HAP-1 (cell line): ENCODE measurements at regions not wholly inside any gene's neighbourhood (a gene's known extent, or its start where the extent isn't known, plus 50 kb on each side); places are given as distances from the start of the nearest gene placed in this dataset.
"Not testable (repeated sequence)": the region's sequence is repeated elsewhere in the genome, so short reads cannot be mapped to it uniquely, and the experiment has no call there.

ENCODE experiments used
- DNase-seq, 2 experiments: peaks; one replicate each; pipeline ENCODE4 v3.0.0-alpha.2; 2016 to 2020; ENCODE audit warnings: low spot score in 2 of 2
- H3K27me3 ChIP-seq: fragments of 250-450 bp; sonication (Bioruptor Pico); 2 replicates; pipeline ENCODE4 v1.5.1; 2020; ENCODE audit warnings: low read depth, mild to moderate bottlenecking, moderate library complexity
- H3K36me3 ChIP-seq: fragments of 250-450 bp; sonication (Bioruptor Pico); replicated peaks from 2 replicates; pipeline ENCODE4 v1.5.1; 2020; ENCODE audit warnings: mild to moderate bottlenecking
- H3K4me1 ChIP-seq: fragments of 250-450 bp; sonication (Bioruptor Pico); 2 replicates; pipeline ENCODE4 v1.5.1; 2020; ENCODE audit warnings: mild to moderate bottlenecking
- H3K4me3 ChIP-seq: fragments of 250-450 bp; sonication (Bioruptor Pico); 2 replicates; pipeline ENCODE4 v1.5.1; 2020; ENCODE audit warnings: mild to moderate bottlenecking, moderate library complexity
- H3K9me3 ChIP-seq: fragments of 250-450 bp; sonication (Bioruptor Pico); 2 replicates; pipeline ENCODE4 v1.5.1; 2020; ENCODE audit warnings: mild to moderate bottlenecking, moderate library complexity
- in situ Hi-C: fragments of 300-500 bp; cut with MboI; formaldehyde crosslinking; loops from 3 replicates; pipeline ENCODE4 v1.14.3; 2020; ENCODE audit warnings: low sequenced_read_pairs, inconsistent platforms, mixed read lengths

DNA sequence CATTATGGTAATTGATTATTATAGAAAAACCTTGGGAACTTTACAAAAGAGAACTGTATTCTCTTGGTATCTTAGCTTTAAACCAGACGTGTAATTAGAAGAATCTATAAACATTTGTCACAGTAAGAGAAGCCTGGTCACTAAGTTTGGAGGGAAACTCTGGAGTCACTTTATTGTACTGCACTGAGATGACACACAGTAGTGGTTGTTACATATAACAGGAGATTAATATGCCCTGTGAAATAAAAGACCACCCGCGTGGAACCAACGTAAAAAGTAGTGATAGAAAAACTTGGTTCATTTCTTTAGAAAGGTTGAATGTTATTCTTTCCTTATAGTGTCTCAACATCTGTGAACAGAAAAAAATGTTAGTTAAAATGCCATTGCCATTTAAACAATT lies 416.1 kb downstream of the MDFIC start:
- DNase-seq: no peak
- in situ Hi-C loops: no loop called here
- H3K27me3 ChIP-seq: no peaks in the 10 kb centered on the region

DNA sequence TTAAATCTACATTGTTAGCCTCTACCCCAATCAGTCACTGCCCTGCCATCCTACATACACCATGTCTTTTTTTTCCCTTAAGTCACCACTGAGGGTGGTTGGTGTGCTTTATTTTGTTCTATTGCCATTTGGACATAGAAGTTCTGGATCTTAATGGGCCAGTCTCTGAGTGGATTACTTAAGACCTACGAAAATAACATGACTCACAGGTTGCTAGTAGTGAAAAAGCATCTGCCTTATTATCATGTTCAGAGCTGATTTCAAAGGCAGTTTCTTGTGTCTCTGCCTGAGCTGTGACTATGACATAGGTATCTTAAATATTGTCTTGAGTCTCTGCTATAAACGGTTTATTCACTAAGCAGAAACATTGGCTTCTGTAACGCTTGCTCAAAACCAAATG lies 410.8 kb downstream of the MDFIC start:
- Histone ChIP-seq H3K4me1 (no peaks in the 10 kb centered on the region), H3K4me3 (no peak overlapping the region), H3K27me3 (no peaks in the 10 kb centered on the region), H3K36me3 (no peaks in the 10 kb centered on the region), H3K9me3 (no peaks in the 10 kb centered on the region)
- DNase-seq: no peak
- in situ Hi-C loops: no loop called here

More for the DNA sequence above, 416.1 kb downstream of the MDFIC start:
- Histone ChIP-seq H3K36me3 (no peaks in the 10 kb centered on the region), H3K9me3 (no peaks in the 10 kb centered on the region), H3K4me3 (no peak overlapping the region), H3K4me1 (no peaks in the 10 kb centered on the region)

DNA sequence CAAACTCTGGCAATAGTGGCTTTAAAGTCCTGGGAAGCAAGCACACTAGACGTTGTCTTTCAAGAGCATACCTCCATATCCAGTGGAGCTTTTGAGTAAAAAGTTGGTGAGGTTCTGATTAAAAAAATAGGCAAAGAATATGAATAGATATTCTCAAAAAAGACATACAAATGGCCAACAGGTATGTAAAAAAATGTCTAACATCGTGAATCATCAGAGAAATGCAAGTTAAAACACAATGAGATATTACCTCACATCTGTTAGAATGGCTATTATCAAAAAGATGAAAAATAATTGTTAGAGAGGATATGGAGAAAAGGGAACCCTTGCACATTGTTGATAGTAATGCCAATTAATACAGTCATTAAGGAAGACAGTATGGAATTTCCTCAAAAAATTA lies 407.1 kb downstream of the MDFIC start:
- Histone ChIP-seq H3K4me1 (no peaks in the 10 kb centered on the region), H3K4me3 (no peak overlapping the region), H3K36me3 (no peaks in the 10 kb centered on the region), H3K9me3 (no peaks in the 10 kb centered on the region), H3K27me3 (no peaks in the 10 kb centered on the region)
- no peak for DNase-seq
- in situ Hi-C loops: no loop called here

DNA sequence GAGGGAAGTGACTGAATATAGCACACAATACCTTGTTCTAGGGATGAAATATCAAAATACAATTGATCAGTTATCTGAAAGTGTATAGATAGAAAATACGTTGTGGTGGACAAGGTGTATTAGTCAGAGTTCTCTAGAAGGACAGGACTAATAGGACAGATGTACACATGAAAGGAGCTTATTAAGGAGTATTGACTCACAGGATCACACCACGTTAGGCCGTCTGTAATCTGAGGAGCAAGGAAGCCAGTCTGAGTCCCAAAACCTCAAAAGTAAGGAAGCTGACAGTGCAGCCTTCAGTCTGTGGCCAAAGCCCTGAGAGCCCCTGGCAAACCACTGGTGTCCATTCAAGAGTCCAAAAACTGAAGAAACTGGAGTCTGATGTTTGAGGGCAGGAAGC lies 406.1 kb downstream of the MDFIC start:
- Histone ChIP-seq H3K4me1 (no peaks in the 10 kb centered on the region), H3K27me3 (no peaks in the 10 kb centered on the region), H3K36me3 (no peaks in the 10 kb centered on the region), H3K4me3 (no peak overlapping the region), H3K9me3 (no peaks in the 10 kb centered on the region)
- no peak for DNase-seq
- in situ Hi-C loops: no loop called here

DNA sequence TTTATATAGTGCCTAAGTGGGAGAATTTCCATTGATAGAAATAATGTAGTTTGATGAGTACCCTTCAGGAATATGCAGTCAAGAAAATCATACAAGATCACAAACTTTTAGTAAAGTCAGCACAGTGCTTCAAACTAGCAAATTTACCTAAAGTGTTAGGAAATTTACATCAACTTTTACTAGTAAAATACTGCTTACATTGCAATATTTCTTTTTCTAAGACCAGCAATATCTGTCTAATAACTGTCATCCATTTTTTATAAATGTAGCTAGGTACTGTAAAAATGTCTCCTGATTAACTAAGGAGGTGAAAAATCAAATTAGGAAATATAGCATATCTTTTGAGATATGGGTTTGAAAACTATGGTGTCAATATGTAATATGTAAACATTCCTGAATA lies 405.4 kb downstream of the MDFIC start:
- Histone ChIP-seq H3K4me1 (no peaks in the 10 kb centered on the region), H3K27me3 (no peaks in the 10 kb centered on the region), H3K4me3 (no peak overlapping the region), H3K9me3 (no peaks in the 10 kb centered on the region), H3K36me3 (no peaks in the 10 kb centered on the region)
- in situ Hi-C loops: no loop called here
- no peak for DNase-seq

DNA sequence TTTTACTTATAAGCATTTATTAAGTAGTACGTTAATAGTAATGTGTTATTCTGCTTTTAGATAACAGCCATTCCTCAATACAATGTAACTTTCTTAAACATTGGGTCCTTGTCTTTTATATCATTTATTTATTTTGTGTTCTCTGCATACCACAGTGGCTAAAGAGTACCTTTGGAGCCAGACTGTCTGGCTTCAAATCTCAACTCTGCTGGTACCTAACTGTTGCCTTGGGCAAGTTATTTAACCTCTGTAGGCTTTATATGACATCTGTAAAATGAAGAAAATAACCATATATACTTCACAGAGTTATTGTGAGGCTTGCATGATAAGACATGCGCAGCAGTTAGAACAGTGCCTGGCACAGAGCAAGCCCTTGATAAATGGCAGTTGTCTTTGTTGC lies 397.6 kb downstream of the MDFIC start:
- H3K9me3 ChIP-seq: no peaks in the 10 kb centered on the region
- H3K4me3 ChIP-seq: no peak overlapping the region
- no peaks in the 10 kb centered on the region for H3K27me3 ChIP-seq
- DNase-seq: no peak
- H3K4me1 ChIP-seq: no peaks in the 10 kb centered on the region
- in situ Hi-C loops: no loop called here
- H3K36me3 ChIP-seq: no peaks in the 10 kb centered on the region

DNA sequence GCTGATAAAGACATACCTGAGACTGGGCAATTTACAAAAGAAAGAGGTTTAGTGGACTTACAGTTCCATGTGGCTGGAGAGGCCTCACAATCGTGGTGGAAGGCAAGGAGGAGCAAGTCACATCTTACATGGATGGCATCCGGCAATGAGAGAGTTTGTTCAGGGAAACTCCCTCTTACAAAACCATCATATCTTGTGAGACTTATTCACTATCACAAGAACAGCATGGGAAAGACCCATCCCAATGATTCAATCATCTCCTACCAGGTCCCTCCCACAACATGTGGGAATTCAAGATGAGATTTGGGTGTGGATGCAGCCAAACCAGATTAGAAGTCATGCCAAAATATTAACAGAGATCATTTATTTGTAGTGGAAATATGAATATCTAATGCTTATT lies 388.4 kb downstream of the MDFIC start:
- H3K36me3 ChIP-seq, H3K4me3 ChIP-seq, H3K27me3 ChIP-seq, DNase-seq, H3K9me3 ChIP-seq, in situ Hi-C loops, H3K4me1 ChIP-seq: not testable (repeated sequence)

DNA sequence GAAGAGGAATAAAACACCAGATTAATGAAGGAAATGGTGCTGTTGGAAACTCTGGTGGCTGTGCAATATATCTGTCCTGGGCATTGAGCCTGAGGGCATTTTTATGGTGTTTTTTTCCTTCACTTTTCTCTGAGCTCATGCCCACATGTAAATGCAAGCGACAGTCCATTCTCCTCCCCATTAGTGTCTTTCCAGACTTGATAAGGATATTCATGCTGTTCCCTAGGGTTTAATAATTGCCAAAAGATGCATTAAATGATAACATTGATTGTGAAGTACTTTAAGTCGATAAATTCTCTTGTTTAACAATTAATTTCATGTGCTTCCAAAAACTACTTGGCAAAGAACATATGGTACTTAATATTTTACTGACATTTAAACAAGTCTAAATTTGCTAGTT lies 384.7 kb downstream of the MDFIC start:
- Histone ChIP-seq H3K36me3 (no peaks in the 10 kb centered on the region), H3K9me3 (no peaks in the 10 kb centered on the region), H3K4me1 (no peaks in the 10 kb centered on the region), H3K27me3 (no peaks in the 10 kb centered on the region), H3K4me3 (no peak overlapping the region)
- in situ Hi-C loops: no loop called here
- DNase-seq: no peak

DNA sequence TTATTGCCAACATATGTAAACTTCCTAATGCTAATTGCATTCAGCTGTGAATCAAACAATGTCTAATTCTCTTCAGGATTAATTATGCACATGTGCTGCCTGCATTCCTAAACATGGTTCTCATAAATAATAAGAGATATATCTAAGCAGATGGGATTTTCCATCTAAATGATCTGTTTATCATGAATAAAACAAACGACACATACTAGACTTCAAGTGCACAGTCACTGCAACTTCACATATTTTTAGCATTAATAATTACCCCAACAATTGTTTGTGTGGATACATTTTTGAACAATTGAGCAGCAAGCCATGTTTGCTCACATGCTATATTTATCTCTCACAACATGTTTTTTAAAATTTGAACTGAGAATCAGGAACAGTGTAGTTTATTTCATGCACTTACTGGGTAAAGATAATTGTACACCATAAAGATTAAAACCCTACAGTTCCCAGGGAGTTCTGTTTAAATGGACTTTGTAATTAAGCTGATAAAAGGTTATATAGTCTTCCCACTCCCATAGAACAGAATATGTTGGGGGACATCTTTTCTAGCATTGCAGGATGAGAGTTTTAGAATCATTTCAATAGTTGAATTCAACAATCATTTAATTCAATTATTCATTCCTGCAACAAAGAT lies 378.5 kb downstream of the MDFIC start:
- Histone ChIP-seq H3K9me3 (no peaks in the 10 kb centered on the region), H3K36me3 (no peaks in the 10 kb centered on the region), H3K27me3 (no peaks in the 10 kb centered on the region), H3K4me3 (no peak overlapping the region), H3K4me1 (no peaks in the 10 kb centered on the region)
- in situ Hi-C loops: no loop called here
- no peak for DNase-seq

DNA sequence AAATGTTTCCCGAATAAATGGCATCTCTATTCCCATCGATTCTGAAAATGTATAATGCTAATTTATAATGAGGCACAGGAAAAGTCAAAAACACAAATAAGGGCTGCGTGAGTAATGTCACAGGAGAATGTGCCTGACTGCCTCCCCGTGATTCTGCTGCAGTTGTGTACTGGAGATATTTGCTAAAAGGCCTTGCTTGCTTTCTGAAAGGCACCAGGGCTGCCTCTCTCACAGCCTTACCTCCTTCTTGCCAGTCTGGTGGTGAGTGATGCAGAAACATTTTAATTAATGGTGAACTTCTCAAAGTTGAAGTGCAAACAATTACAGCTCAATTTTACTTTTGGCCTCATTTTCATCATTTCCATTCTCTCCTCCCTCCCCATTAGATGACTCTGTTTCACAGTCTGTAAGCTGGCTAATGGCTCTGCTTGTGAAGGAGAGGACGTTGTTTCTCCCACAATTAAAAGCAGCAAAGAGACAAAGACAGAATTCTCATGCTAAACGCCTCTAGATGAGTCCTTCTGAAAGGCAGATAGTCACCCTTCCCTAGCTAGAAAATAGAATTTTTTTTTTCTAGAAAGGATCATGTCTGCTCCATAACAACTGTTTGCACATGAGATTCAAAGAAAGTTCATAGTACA lies 377.6 kb downstream of the MDFIC start:
- no peaks in the 10 kb centered on the region for H3K27me3 ChIP-seq
- no peaks in the 10 kb centered on the region for H3K9me3 ChIP-seq
- no peaks in the 10 kb centered on the region for H3K36me3 ChIP-seq
- no peak overlapping the region for H3K4me3 ChIP-seq
- H3K4me1 ChIP-seq: no peaks in the 10 kb centered on the region
- no peak for DNase-seq
- in situ Hi-C loops: no loop called here

DNA sequence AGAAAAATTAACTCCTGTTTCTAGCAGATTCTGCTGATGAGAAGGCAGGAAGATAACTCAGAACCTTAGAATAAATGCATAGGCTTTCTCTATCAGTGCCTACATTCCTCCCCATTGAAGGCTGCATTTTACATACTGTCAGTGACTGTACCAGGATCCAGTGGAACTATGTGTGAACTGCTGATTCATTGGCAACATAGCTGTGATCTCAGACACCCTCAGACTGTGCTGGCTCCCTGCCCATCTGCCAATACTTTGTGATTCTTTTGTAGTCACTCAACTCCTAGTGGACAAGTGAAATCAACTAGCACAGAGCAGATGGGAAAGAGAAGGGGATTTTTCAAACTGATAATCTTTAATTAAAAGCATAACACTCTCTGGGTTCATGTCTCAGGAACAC lies 375.8 kb downstream of the MDFIC start:
- DNase-seq: no peak
- Histone ChIP-seq H3K36me3 (no peaks in the 10 kb centered on the region), H3K9me3 (no peaks in the 10 kb centered on the region), H3K4me1 (no peaks in the 10 kb centered on the region), H3K27me3 (no peaks in the 10 kb centered on the region), H3K4me3 (no peak overlapping the region)
- in situ Hi-C loops: no loop called here

DNA sequence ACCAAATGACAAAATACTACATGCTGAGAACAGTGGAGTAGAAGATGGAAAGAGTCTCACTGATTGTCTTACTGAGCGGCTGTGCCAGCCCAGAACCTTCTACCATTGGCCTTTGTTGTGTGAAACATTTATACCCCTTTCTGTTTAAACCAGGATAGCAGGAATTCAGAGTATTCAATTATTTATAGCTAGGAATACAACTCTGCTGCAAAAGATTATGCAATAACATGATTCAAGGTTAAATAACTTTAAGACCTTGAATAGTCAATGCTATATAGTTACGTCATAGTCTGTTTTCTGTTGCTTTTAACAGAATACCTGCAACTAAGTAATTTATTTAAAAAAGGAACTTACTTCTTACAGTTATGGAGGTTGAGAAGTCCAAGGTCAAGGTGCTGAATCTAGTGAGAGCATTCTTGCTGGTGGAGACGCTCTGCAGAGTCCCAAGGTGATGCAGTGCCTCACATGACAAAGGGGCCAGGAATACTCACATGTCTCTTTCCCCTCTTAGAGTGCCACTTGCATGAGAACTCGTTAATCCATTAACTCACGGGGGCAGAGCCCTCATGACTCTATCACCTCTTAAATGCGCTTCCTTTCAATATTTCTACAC lies 371.8 kb downstream of the MDFIC start:
- Histone ChIP-seq H3K9me3 (no peaks in the 10 kb centered on the region), H3K27me3 (no peaks in the 10 kb centered on the region), H3K4me3 (no peak overlapping the region), H3K4me1 (no peaks in the 10 kb centered on the region), H3K36me3 (no peaks in the 10 kb centered on the region)
- in situ Hi-C loops: no loop called here
- DNase-seq: no peak

DNA sequence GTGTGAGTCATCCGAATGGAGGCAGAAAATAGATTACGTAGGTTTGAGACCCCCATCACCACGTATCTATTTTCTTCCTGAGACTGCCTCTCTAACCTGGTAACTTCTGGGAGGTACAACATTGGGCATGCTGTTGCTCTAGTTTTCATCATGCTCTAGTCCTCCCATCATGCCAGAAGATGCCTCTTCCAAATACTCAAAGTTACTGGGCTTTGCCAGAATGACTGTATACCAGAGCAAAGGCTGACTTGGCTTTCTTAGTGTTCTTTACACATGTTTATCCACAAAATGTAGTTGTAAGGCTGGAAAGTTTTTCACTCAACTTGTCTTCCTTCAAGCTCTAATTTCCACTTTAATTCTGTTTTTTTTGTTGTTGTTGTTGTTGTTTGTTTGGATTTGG lies 370.5 kb downstream of the MDFIC start:
- no peaks in the 10 kb centered on the region for H3K4me1 ChIP-seq
- H3K27me3 ChIP-seq: no peaks in the 10 kb centered on the region
- DNase-seq: no peak
- H3K9me3 ChIP-seq: no peaks in the 10 kb centered on the region
- H3K4me3 ChIP-seq: no peak overlapping the region
- H3K36me3 ChIP-seq: no peaks in the 10 kb centered on the region
- in situ Hi-C loops: no loop called here

DNA sequence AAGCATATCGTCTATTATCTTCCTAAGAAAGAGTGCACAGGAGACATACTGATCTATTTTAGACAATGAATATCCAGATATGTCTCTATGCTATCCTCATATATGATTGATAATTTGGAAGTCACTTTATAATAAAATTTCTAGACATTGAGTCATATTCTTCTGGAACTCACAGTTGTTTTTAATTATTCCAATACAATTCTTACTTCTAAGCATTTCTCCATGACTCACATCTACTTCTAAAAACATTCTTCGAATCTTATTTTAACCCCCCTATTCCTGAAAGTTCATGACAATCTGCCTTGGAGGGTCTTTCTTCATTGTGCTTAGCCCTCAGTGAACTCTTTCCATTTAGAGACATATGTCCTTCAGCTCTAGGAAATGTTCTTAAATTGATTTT lies 368.1 kb downstream of the MDFIC start:
- H3K4me3 ChIP-seq: no peak overlapping the region
- no peaks in the 10 kb centered on the region for H3K9me3 ChIP-seq
- in situ Hi-C loops: no loop called here
- DNase-seq: no peak
- H3K36me3 ChIP-seq: no peaks in the 10 kb centered on the region
- H3K4me1 ChIP-seq: no peaks in the 10 kb centered on the region
- no peaks in the 10 kb centered on the region for H3K27me3 ChIP-seq
